ENCODE measurements at regions not wholly inside any gene's neighbourhood (a gene's known extent, or its start where the extent isn't known, plus 50 kb on each side); places are given as distances from the start of the nearest gene placed in this dataset.

DNA sequence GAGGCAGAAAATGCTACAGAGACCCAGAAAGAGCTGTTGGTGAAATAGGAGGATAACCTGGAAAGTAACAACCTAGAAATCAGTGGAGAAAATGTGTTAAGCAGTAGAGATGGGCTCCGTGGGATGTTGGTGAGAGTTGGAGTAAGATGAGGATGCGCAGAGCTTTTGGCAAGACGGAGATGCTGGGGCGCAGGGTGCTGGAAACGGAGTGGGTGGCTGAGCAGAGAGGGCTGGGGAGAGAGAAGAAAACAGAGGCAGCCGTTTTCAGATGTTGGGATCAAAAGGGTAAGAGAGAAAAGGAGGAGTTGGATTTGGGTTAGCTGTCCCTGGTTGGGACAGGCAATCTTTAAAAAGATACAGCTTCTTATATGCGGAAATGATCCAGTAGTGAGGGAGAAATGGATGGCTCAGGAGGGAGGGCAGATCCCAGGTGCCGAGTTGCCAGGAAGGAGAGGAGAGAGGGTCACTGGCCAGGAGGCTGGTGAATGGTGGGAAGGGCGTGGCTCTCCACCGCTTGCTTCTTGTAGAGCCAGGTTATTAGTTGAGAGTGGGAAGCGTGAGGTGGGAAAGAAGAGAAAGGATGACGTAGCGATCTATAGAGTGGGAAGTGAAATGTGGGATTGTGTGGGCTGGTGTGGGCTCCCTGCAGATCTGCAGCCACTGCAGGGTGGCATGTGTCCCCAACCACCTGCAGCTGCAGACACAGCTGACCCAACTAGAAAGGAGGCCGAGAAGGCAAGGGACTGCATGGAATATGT lies 182.2 kb upstream of the SVIL start:
- no peak for ATAC-seq
- WGBS (ENCODE audit: insufficient coverage, insufficient replicate concordance, low lambda C conversion rate, missing lambda C conversion rate) = 46% methylated on average over 14 of the region's 14 CpGs
- intact Hi-C loops (cut with micrococcal nuclease; ENCODE audit: unreplicated experiment) = no loop called here
- TF ChIP-seq CHD1 (IDR thresholded peaks at IDR 0.05; ENCODE audit: low read depth, low read length) (no peak), NBN (IDR thresholded peaks at IDR 0.05) (no peak), ETV6 (conservative IDR thresholded peaks at IDR 0.05 in 1 of 2, IDR thresholded peaks at IDR 0.05 in 1 of 2; ENCODE audit: borderline replicate concordance in 1 of 2, low read depth in 1 of 2) (no peak), MYB (IDR thresholded peaks at IDR 0.05; ENCODE audit: borderline replicate concordance, low read depth, low read length) (no peak), ZNF24 (IDR thresholded peaks at IDR 0.05) (no peak), NR2C2 (IDR thresholded peaks at IDR 0.05; ENCODE audit: borderline replicate concordance, control insufficient read depth, insufficient read length, low read depth) (no peak), GABPA (IDR thresholded peaks at IDR 0.05; ENCODE audit: low read depth) (no peak), RAD21 (IDR thresholded peaks at IDR 0.05; ENCODE audit: insufficient read depth, low read depth, low read length) (no peak)
- TF ChIP-seq, protein P1, sequence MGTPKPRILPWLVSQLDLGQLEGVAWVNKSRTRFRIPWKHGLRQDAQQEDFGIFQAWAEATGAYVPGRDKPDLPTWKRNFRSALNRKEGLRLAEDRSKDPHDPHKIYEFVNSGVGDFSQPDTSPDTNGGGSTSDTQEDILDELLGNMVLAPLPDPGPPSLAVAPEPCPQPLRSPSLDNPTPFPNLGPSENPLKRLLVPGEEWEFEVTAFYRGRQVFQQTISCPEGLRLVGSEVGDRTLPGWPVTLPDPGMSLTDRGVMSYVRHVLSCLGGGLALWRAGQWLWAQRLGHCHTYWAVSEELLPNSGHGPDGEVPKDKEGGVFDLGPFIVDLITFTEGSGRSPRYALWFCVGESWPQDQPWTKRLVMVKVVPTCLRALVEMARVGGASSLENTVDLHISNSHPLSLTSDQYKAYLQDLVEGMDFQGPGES (IDR thresholded peaks at IDR 0.05) = no peak
- TF ChIP-seq, protein P2, sequence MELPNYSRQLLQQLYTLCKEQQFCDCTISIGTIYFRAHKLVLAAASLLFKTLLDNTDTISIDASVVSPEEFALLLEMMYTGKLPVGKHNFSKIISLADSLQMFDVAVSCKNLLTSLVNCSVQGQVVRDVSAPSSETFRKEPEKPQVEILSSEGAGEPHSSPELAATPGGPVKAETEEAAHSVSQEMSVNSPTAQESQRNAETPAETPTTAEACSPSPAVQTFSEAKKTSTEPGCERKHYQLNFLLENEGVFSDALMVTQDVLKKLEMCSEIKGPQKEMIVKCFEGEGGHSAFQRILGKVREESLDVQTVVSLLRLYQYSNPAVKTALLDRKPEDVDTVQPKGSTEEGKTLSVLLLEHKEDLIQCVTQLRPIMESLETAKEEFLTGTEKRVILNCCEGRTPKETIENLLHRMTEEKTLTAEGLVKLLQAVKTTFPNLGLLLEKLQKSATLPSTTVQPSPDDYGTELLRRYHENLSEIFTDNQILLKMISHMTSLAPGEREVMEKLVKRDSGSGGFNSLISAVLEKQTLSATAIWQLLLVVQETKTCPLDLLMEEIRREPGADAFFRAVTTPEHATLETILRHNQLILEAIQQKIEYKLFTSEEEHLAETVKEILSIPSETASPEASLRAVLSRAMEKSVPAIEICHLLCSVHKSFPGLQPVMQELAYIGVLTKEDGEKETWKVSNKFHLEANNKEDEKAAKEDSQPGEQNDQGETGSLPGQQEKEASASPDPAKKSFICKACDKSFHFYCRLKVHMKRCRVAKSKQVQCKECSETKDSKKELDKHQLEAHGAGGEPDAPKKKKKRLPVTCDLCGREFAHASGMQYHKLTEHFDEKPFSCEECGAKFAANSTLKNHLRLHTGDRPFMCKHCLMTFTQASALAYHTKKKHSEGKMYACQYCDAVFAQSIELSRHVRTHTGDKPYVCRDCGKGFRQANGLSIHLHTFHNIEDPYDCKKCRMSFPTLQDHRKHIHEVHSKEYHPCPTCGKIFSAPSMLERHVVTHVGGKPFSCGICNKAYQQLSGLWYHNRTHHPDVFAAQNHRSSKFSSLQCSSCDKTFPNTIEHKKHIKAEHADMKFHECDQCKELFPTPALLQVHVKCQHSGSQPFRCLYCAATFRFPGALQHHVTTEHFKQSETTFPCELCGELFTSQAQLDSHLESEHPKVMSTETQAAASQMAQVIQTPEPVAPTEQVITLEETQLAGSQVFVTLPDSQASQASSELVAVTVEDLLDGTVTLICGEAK (IDR thresholded peaks at IDR 0.05; ENCODE audit: borderline replicate concordance) = no peak
- TF ChIP-seq, protein P3, sequence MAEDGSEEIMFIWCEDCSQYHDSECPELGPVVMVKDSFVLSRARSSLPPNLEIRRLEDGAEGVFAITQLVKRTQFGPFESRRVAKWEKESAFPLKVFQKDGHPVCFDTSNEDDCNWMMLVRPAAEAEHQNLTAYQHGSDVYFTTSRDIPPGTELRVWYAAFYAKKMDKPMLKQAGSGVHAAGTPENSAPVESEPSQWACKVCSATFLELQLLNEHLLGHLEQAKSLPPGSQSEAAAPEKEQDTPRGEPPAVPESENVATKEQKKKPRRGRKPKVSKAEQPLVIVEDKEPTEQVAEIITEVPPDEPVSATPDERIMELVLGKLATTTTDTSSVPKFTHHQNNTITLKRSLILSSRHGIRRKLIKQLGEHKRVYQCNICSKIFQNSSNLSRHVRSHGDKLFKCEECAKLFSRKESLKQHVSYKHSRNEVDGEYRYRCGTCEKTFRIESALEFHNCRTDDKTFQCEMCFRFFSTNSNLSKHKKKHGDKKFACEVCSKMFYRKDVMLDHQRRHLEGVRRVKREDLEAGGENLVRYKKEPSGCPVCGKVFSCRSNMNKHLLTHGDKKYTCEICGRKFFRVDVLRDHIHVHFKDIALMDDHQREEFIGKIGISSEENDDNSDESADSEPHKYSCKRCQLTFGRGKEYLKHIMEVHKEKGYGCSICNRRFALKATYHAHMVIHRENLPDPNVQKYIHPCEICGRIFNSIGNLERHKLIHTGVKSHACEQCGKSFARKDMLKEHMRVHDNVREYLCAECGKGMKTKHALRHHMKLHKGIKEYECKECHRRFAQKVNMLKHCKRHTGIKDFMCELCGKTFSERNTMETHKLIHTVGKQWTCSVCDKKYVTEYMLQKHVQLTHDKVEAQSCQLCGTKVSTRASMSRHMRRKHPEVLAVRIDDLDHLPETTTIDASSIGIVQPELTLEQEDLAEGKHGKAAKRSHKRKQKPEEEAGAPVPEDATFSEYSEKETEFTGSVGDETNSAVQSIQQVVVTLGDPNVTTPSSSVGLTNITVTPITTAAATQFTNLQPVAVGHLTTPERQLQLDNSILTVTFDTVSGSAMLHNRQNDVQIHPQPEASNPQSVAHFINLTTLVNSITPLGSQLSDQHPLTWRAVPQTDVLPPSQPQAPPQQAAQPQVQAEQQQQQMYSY (CRISPR knock-in tag; IDR thresholded peaks at IDR 0.05) = no peak

More for the DNA sequence above, 182.2 kb upstream of the SVIL start:
- H3K79me2 ChIP-seq (ENCODE audit: control insufficient read depth, insufficient read depth, low read length) = no peaks in the 10 kb centered on the region
- DNase-seq (ENCODE audit: low read depth, low spot score) = no peak
- H3K4me3 ChIP-seq = no peak overlapping the region
- no peak for FAIRE-seq
- H3K4me2 ChIP-seq (ENCODE audit: control insufficient read depth, insufficient read depth) = no peak overlapping the region
- CTCF ChIA-PET = no interaction called here
- no peaks in the 10 kb centered on the region for H3K9me3 ChIP-seq (replicated peaks; ENCODE audit: control insufficient read depth, insufficient read depth, low read length)
- H4K20me1 ChIP-seq (ENCODE audit: control insufficient read depth, insufficient read depth) = no peaks in the 10 kb centered on the region
- POLR2A ChIA-PET = no interaction called here
- SMC1A ChIA-PET (ENCODE audit: uncharacterized antibody, unreplicated experiment) = no interaction called here
- BruUV-seq (replicated peaks) = no TSS peak
- no peaks in the 10 kb centered on the region for H3K36me3 ChIP-seq (ENCODE audit: control insufficient read depth in 2 of 2, insufficient read depth in 2 of 2, low read length in 1 of 2)
- H3K4me1 ChIP-seq (ENCODE audit: control insufficient read depth, insufficient read depth, low read length) = no peaks in the 10 kb centered on the region
- no peak overlapping the region for H2AFZ ChIP-seq (ENCODE audit: control insufficient read depth, low read depth, low read length)
- RAD21 ChIA-PET (ENCODE audit: unreplicated experiment) = no interaction called here
- no peaks in the 10 kb centered on the region; a peak in 2 of 4 replicates for H3K27me3 ChIP-seq (replicated peaks in 1 of 2; ENCODE audit: control insufficient read depth in 2 of 2, insufficient read depth in 2 of 2, low read length in 1 of 2)
- H3K27ac ChIP-seq (ENCODE audit: control insufficient read depth, insufficient read depth) = no peak overlapping the region
- in situ Hi-C loops (cut with MboI) = no loop called here
- no peak overlapping the region for H3K9ac ChIP-seq (ENCODE audit: control insufficient read depth, insufficient read depth, low read length)
